C1 segment of cervical spinal cord (tissue), 14 donors: ENCODE measurements at regions not wholly inside any gene's neighbourhood (a gene's known extent, or its start where the extent isn't known, plus 50 kb on each side); places are given as distances from the start of the nearest gene placed in this dataset.

ENCODE experiments used
- DNase-seq, 14 donors: peaks; one replicate each; lab custom pipeline; 2025; lab: John Stamatoyannopoulos, UW

- no peak for DNase-seq
Measured at GRCh38 chr2:37590119-37590571, 81.3 kb downstream of the CDC42EP3 start.
